ENCODE measurements at regions not wholly inside any gene's neighbourhood (a gene's known extent, or its start where the extent isn't known, plus 50 kb on each side); places are given as distances from the start of the nearest gene placed in this dataset.

- H3K4me3 ChIP-seq = no peak overlapping the region
- intact Hi-C loops (cut with DNase I) = no loop called here
- H3K27me3 ChIP-seq = no peaks in the 10 kb centered on the region
- no peak for DNase-seq (ENCODE audit: low spot score in 2 of 2)
- no peak overlapping the region for H3K27ac ChIP-seq
- H3K36me3 ChIP-seq = no peaks in the 10 kb centered on the region
- peaks cover 0 to 7% of the 10 kb centered on the region in 2 donors for H3K4me1 ChIP-seq
- H3K9me3 ChIP-seq = no peaks in the 10 kb centered on the region
- no peak for TF ChIP-seq CTCF (IDR thresholded peaks at IDR 0.05)
These were observed 482.7 kb upstream of the NECTIN3 start for GRCh38 chr3:110588906-110589305.

GRCh38 chr3:110589341-110589740, 482.3 kb upstream of the NECTIN3 start:
- Histone ChIP-seq H3K9me3 (no peaks in the 10 kb centered on the region), H3K36me3 (no peaks in the 10 kb centered on the region), H3K27me3 (no peaks in the 10 kb centered on the region), H3K27ac (no peak overlapping the region), H3K4me1 (peaks cover 0 to 7% of the 10 kb centered on the region in 2 donors), H3K4me3 (no peak overlapping the region)
- DNase-seq (ENCODE audit: low spot score in 2 of 2) = no peak
- TF ChIP-seq CTCF (IDR thresholded peaks at IDR 0.05) = no peak
- intact Hi-C loops (cut with DNase I) = no loop called here

- H3K36me3 ChIP-seq = no peaks in the 10 kb centered on the region
- intact Hi-C loops (cut with DNase I) = no loop called here
- peaks cover 0 to 3% of the 10 kb centered on the region in 2 donors for H3K9me3 ChIP-seq
- TF ChIP-seq CTCF (IDR thresholded peaks at IDR 0.05) = no peak
- no peak overlapping the region for H3K27ac ChIP-seq
- H3K27me3 ChIP-seq = no peaks in the 10 kb centered on the region
- peaks cover 0 to 7% of the 10 kb centered on the region in 2 donors for H3K4me1 ChIP-seq
- DNase-seq (ENCODE audit: low spot score in 2 of 2) = no peak
- H3K4me3 ChIP-seq = no peak overlapping the region
These were observed 477.9 kb upstream of the NECTIN3 start for GRCh38 chr3:110593749-110594148.

GRCh38 chr3:110598847-110599490, 472.6 kb upstream of the NECTIN3 start:
- Histone ChIP-seq H3K27me3 (no peaks in the 10 kb centered on the region), H3K4me3 (no peak overlapping the region), H3K9me3 (peaks cover 0 to 3% of the 10 kb centered on the region in 2 donors), H3K4me1 (no peaks in the 10 kb centered on the region), H3K36me3 (no peaks in the 10 kb centered on the region), H3K27ac (no peak overlapping the region)
- intact Hi-C loops (cut with DNase I) = no loop called here
- TF ChIP-seq CTCF (IDR thresholded peaks at IDR 0.05) = no peak
- no peak for DNase-seq (ENCODE audit: low spot score in 2 of 2)

GRCh38 chr3:110608566-110608965, 463.1 kb upstream of the NECTIN3 start:
- no peaks in the 10 kb centered on the region for H3K36me3 ChIP-seq
- H3K27ac ChIP-seq = no peak overlapping the region
- no peak overlapping the region for H3K4me3 ChIP-seq
- intact Hi-C loops (cut with DNase I) = no loop called here
- no peak for DNase-seq (ENCODE audit: low spot score in 2 of 2)
- no peaks in the 10 kb centered on the region for H3K4me1 ChIP-seq
- H3K9me3 ChIP-seq = no peaks in the 10 kb centered on the region
- no peak for TF ChIP-seq CTCF (IDR thresholded peaks at IDR 0.05)
- no peaks in the 10 kb centered on the region for H3K27me3 ChIP-seq

- H3K27me3 ChIP-seq = no peaks in the 10 kb centered on the region
- H3K9me3 ChIP-seq = no peaks in the 10 kb centered on the region
- intact Hi-C loops (cut with DNase I) = no loop called here
- H3K4me1 ChIP-seq = no peaks in the 10 kb centered on the region
- no peaks in the 10 kb centered on the region for H3K36me3 ChIP-seq
- no peak overlapping the region for H3K27ac ChIP-seq
- DNase-seq (ENCODE audit: low spot score in 2 of 2) = no peak
- H3K4me3 ChIP-seq = no peak overlapping the region
- TF ChIP-seq CTCF (IDR thresholded peaks at IDR 0.05) = no peak
These were observed 459.6 kb upstream of the NECTIN3 start for GRCh38 chr3:110612045-110612444.
